ENCODE measurements at regions not wholly inside any gene's neighbourhood (a gene's known extent, or its start where the extent isn't known, plus 50 kb on each side); places are given as distances from the start of the nearest gene placed in this dataset.

GRCh38 chr2:67255933-67256615, 141.1 kb upstream of the ETAA1 start:
- ChIA-PET CTCF (no interaction called here), POLR2A (no interaction called here)
- ATAC-seq: no peak
- no peaks in the 10 kb centered on the region for H3K4me1 ChIP-seq (ENCODE audit: control insufficient read depth, insufficient read depth, low read length)
- DNase-seq (ENCODE audit: low read depth, low spot score): no peak
- no TSS peak for BruUV-seq (replicated peaks)
- no peaks in the 10 kb centered on the region for H3K27me3 ChIP-seq (ENCODE audit: control insufficient read depth, insufficient read depth, low read length)
- no peak overlapping the region for H3K4me3 ChIP-seq (ENCODE audit: low read depth in 2 of 2, low read length in 2 of 2)
- no peaks in the 10 kb centered on the region for H3K9me3 ChIP-seq (ENCODE audit: control insufficient read depth, insufficient read depth, low read depth, low read length)
- intact Hi-C loops (cut with micrococcal nuclease; ENCODE audit: unreplicated experiment) (no loop called here), in situ Hi-C loops (cut with HindIII; ENCODE audit: low pct_unique_long_range_greater_than_20kb, low sequenced_read_pairs) (no loop called here)
- TF ChIP-seq POLR2AphosphoS5 (IDR thresholded peaks at IDR 0.05; ENCODE audit: low read depth, low read length) (no peak), TCF7L2 (IDR thresholded peaks at IDR 0.05; ENCODE audit: low read depth, low read length) (no peak), CTCF (IDR thresholded peaks at IDR 0.05) (no peak), REST (IDR thresholded peaks at IDR 0.05; ENCODE audit: insufficient read depth in 1 of 2, low read depth in 2 of 2, low read length in 1 of 2) (no peak), SIN3A (IDR thresholded peaks at IDR 0.05; ENCODE audit: borderline replicate concordance, insufficient read depth, low read depth, low read length) (no peak)
- H3K27ac ChIP-seq (ENCODE audit: low read length): no peak overlapping the region
- no peaks in the 10 kb centered on the region for H3K36me3 ChIP-seq (ENCODE audit: control insufficient read depth, insufficient read depth, low read length)

GRCh38 chr2:67256892-67257291, 140.2 kb upstream of the ETAA1 start:
- CTCF ChIA-PET: no interaction called here
- H3K36me3 ChIP-seq (ENCODE audit: control insufficient read depth, insufficient read depth, low read length): no peaks in the 10 kb centered on the region
- H3K4me3 ChIP-seq (ENCODE audit: low read depth in 2 of 2, low read length in 2 of 2): no peak overlapping the region
- in situ Hi-C loops (cut with HindIII; ENCODE audit: low pct_unique_long_range_greater_than_20kb, low sequenced_read_pairs): no loop called here
- BruUV-seq (replicated peaks): no TSS peak
- TF ChIP-seq POLR2AphosphoS5 (IDR thresholded peaks at IDR 0.05; ENCODE audit: low read depth, low read length) (no peak), TCF7L2 (IDR thresholded peaks at IDR 0.05; ENCODE audit: low read depth, low read length) (no peak), SIN3A (IDR thresholded peaks at IDR 0.05; ENCODE audit: borderline replicate concordance, insufficient read depth, low read depth, low read length) (no peak), REST (IDR thresholded peaks at IDR 0.05; ENCODE audit: insufficient read depth in 1 of 2, low read depth in 2 of 2, low read length in 1 of 2) (no peak), CTCF (IDR thresholded peaks at IDR 0.05) (no peak)
- DNase-seq (ENCODE audit: low read depth, low spot score) (no peak), ATAC-seq (no peak)
- H3K4me1 ChIP-seq (ENCODE audit: control insufficient read depth, insufficient read depth, low read length): no peaks in the 10 kb centered on the region
- POLR2A ChIA-PET: no interaction called here
- intact Hi-C loops (cut with micrococcal nuclease; ENCODE audit: unreplicated experiment): no loop called here
- no peak overlapping the region for H3K27ac ChIP-seq (ENCODE audit: low read length)
- H3K27me3 ChIP-seq (ENCODE audit: control insufficient read depth, insufficient read depth, low read length): no peaks in the 10 kb centered on the region
- H3K9me3 ChIP-seq (ENCODE audit: control insufficient read depth, insufficient read depth, low read depth, low read length): no peaks in the 10 kb centered on the region
